Right cardiac atrium (tissue), 5 donors: ENCODE measurements at regions not wholly inside any gene's neighbourhood (a gene's known extent, or its start where the extent isn't known, plus 50 kb on each side); places are given as distances from the start of the nearest gene placed in this dataset.
"Not testable (repeated sequence)": the region's sequence is repeated elsewhere in the genome, so short reads cannot be mapped to it uniquely, and the experiment has no call there.

Experiments used
- ATAC-seq, 2 donors: fragments of 200-7000 bp; cut with Tn5 transposase; one replicate each; pipeline versions ENCODE4 v1.8.0 to v1.9.1; 2020; ENCODE audit warnings: moderate library complexity in 2 of 2, mild to moderate bottlenecking in 1 of 2
- DNase-seq, 3 donors: peaks; one replicate each; pipeline ENCODE4 v3.0.0-alpha.2; 2020
- H3K27ac ChIP-seq: one replicate; pipeline ENCODE4 v1.5.1; 2013; ENCODE audit warnings: mild to moderate bottlenecking, low read length, control low read depth, moderate library complexity
- H3K27me3 ChIP-seq: one replicate; pipeline ENCODE4 v1.6.1; 2013; ENCODE audit not compliant: control insufficient read depth, insufficient read depth
- H3K4me1 ChIP-seq: one replicate; pipeline ENCODE4 v1.6.1; 2013; ENCODE audit warnings: low read length; ENCODE audit not compliant: control insufficient read depth, insufficient read depth
- H3K4me3 ChIP-seq: one replicate; pipeline ENCODE4 v1.5.1; 2013; ENCODE audit warnings: low read length, control low read depth
- H3K9me3 ChIP-seq: one replicate; pipeline ENCODE4 v1.6.1; 2013; ENCODE audit warnings: low read length; ENCODE audit not compliant: control insufficient read depth
- WGBS: extraction: QIAGEN DNeasy Blood & Tissue Kit; methylation state at CpG from one replicate; pipeline ENCODE4 v1.1.7; 2013; 5-methylcytosine and 5-hydroxymethylcytosine counted together
- intact Hi-C, 4 donors: fragments of 100-400 bp; cut with DNase I; formaldehyde crosslinking; loops; one replicate each; pipeline versions ENCODE4 v1.11.0 to v1.14.0; 2022 to 2023
- donor health status: healthy with polysubstance abuse.
- donor health status: DM: no; HTN: yes; CAD: no.
- donor health status: DM: no; HTN: no; CAD: no.
- donor health status: DM: no; HTN: yes; CAD: no; lungs with severe emphysema.
- donor health status: DM: yes; HTN: yes; CAD: no.

GRCh38 chrX:35339796-35340195, 397.2 kb downstream of the FAM47B start:
- Histone ChIP-seq H3K4me3 (no peak overlapping the region), H3K4me1 (no peaks in the 10 kb centered on the region), H3K27ac (no peak overlapping the region), H3K27me3 (no peaks in the 10 kb centered on the region), H3K9me3 (no peaks in the 10 kb centered on the region)
- intact Hi-C loops: no loop called here
- ATAC-seq: no peak
- no peak for DNase-seq
- 73% methylated on average over 3 of the region's 3 CpGs for WGBS

- intact Hi-C loops: no loop called here
- ATAC-seq: no peak
- WGBS: 80% methylated on average over 1 of the region's 1 CpG
Measured at GRCh38 chrX:35340465-35340864, 397.9 kb downstream of the FAM47B start.

GRCh38 chrX:35351212-35351611, 408.6 kb downstream of the FAM47B start:
- ATAC-seq (no peak), DNase-seq (no peak)
- intact Hi-C loops: no loop called here
- Histone ChIP-seq H3K27ac (no peak overlapping the region), H3K27me3 (no peaks in the 10 kb centered on the region), H3K4me3 (no peak overlapping the region), H3K9me3 (no peaks in the 10 kb centered on the region), H3K4me1 (no peaks in the 10 kb centered on the region)
- WGBS: 69% methylated on average over 1 of the region's 1 CpG

More at GRCh38 chrX:35340465-35340864, 397.9 kb downstream of the FAM47B start:
- Histone ChIP-seq H3K4me3 (no peak overlapping the region), H3K9me3 (no peaks in the 10 kb centered on the region), H3K4me1 (no peaks in the 10 kb centered on the region), H3K27ac (no peak overlapping the region), H3K27me3 (no peaks in the 10 kb centered on the region)
- no peak for DNase-seq

GRCh38 chrX:35351795-35352483, 409.3 kb downstream of the FAM47B start:
- 89% methylated on average over 5 of the region's 5 CpGs for WGBS
- Histone ChIP-seq H3K9me3 (no peaks in the 10 kb centered on the region), H3K27ac (no peak overlapping the region), H3K27me3 (no peaks in the 10 kb centered on the region), H3K4me1 (no peaks in the 10 kb centered on the region), H3K4me3 (no peak overlapping the region)
- ATAC-seq (no peak), DNase-seq (no peak)
- intact Hi-C loops: no loop called here

GRCh38 chrX:35357656-35358055, 415.1 kb downstream of the FAM47B start:
- no peak overlapping the region for H3K4me3 ChIP-seq
- no peak overlapping the region for H3K27ac ChIP-seq
- H3K9me3 ChIP-seq: no peaks in the 10 kb centered on the region
- H3K4me1 ChIP-seq: no peaks in the 10 kb centered on the region
- WGBS: 67% methylated on average over 3 of the region's 3 CpGs
- no peak for ATAC-seq
- no peaks in the 10 kb centered on the region for H3K27me3 ChIP-seq
- no peak for DNase-seq
- intact Hi-C loops: no loop called here

GRCh38 chrX:35362866-35363265, 420.3 kb downstream of the FAM47B start:
- DNase-seq (no peak), ATAC-seq (no peak)
- WGBS: 88% methylated on average over 4 of the region's 4 CpGs
- H3K4me1 ChIP-seq: no peaks in the 10 kb centered on the region
- no peak overlapping the region for H3K27ac ChIP-seq
- H3K4me3 ChIP-seq: no peak overlapping the region
- H3K27me3 ChIP-seq: no peaks in the 10 kb centered on the region
- H3K9me3 ChIP-seq: no peaks in the 10 kb centered on the region
- intact Hi-C loops: no loop called here

- DNase-seq (no peak), ATAC-seq (no peak)
- Histone ChIP-seq H3K4me1 (no peaks in the 10 kb centered on the region), H3K9me3 (no peaks in the 10 kb centered on the region), H3K27ac (no peak overlapping the region), H3K27me3 (no peaks in the 10 kb centered on the region), H3K4me3 (no peak overlapping the region)
- WGBS: 58% methylated on average over 1 of the region's 1 CpG
- intact Hi-C loops: no loop called here
Measured at GRCh38 chrX:35374116-35374515, 424.0 kb upstream of the MAGEB16 start.

- no peak for DNase-seq
- intact Hi-C loops: no loop called here
- 80% methylated on average over 6 of the region's 6 CpGs for WGBS
- Histone ChIP-seq H3K27ac (no peak overlapping the region), H3K4me3 (no peak overlapping the region), H3K27me3 (no peaks in the 10 kb centered on the region), H3K4me1 (no peaks in the 10 kb centered on the region), H3K9me3 (no peaks in the 10 kb centered on the region)
- ATAC-seq: no peak
Measured at GRCh38 chrX:35380808-35381700, 417.1 kb upstream of the MAGEB16 start.

- H3K27ac ChIP-seq, H3K9me3 ChIP-seq, H3K4me3 ChIP-seq, DNase-seq, intact Hi-C loops, H3K27me3 ChIP-seq, ATAC-seq, H3K4me1 ChIP-seq: not testable (repeated sequence)
- WGBS: 99% methylated on average over 3 of the region's 3 CpGs
Measured at GRCh38 chrX:35381709-35382108, 416.4 kb upstream of the MAGEB16 start.

GRCh38 chrX:35382966-35383365, 415.2 kb upstream of the MAGEB16 start:
- intact Hi-C loops: no loop called here
- no peak for DNase-seq
- 73% methylated on average over 4 of the region's 4 CpGs for WGBS
- Histone ChIP-seq H3K4me1 (no peaks in the 10 kb centered on the region), H3K27ac (no peak overlapping the region), H3K4me3 (no peak overlapping the region), H3K27me3 (no peaks in the 10 kb centered on the region), H3K9me3 (no peaks in the 10 kb centered on the region)
- no peak for ATAC-seq

- H3K27me3 ChIP-seq: no peaks in the 10 kb centered on the region
- no peak overlapping the region for H3K27ac ChIP-seq
- ATAC-seq: no peak
- no peaks in the 10 kb centered on the region for H3K4me1 ChIP-seq
- no peak overlapping the region for H3K4me3 ChIP-seq
- 84% methylated on average over 2 of the region's 2 CpGs for WGBS
- H3K9me3 ChIP-seq: no peaks in the 10 kb centered on the region
- DNase-seq: no peak
- intact Hi-C loops: no loop called here
Measured at GRCh38 chrX:35392232-35392631, 405.9 kb upstream of the MAGEB16 start.
